ENCODE measurements at regions not wholly inside any gene's neighbourhood (a gene's known extent, or its start where the extent isn't known, plus 50 kb on each side); places are given as distances from the start of the nearest gene placed in this dataset.

DNA sequence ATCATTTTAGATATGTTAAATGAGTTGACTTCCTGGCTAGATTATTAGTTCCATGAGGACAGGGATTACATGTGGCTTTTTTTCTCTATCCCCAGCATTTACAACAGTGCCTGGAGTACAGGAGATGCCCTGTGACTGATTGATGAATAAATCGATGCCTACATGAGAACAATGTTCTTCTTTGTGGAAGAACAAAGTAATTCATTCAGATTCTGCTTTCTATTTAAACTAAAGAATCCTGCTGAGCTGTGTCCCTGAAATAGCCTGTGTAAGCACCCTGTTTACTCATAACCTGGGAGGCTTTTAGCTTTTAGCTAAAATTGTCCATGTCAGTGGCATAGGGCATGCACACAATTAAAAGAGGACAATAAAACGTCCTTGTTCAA lies 125.1 kb upstream of the BTBD3 start:
- DNase-seq (ENCODE audit: low spot score): no peak

GRCh38 chr20:11794525-11794924 lies 123.2 kb upstream of the BTBD3 start:
- no peak for DNase-seq (ENCODE audit: low spot score)

DNA sequence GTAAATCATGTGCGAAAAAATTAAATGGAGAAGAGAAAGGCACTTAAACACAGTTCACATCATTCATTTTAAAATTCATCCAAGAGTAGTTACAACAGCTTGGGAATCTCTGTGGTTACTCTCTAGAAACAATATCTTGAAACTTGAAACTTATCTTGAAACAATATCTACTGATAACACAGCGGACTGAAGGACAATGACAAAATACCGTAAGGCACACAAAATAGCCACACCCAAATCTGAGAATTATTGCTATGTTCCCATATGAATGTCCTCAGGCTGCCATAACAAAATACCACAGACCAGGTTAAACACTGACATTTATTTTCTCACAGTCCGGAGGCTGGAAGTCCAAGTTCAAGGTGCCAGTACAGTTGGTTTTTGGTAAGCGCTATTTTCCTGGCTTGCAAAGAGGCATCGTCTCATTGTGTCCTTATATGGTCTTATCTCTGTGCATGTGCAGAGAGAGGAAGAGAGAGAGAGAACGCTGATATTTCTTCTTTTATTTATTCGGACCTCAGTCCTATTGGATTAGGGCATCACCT lies 122.5 kb upstream of the BTBD3 start:
- no peak for DNase-seq (ENCODE audit: low spot score)

DNA sequence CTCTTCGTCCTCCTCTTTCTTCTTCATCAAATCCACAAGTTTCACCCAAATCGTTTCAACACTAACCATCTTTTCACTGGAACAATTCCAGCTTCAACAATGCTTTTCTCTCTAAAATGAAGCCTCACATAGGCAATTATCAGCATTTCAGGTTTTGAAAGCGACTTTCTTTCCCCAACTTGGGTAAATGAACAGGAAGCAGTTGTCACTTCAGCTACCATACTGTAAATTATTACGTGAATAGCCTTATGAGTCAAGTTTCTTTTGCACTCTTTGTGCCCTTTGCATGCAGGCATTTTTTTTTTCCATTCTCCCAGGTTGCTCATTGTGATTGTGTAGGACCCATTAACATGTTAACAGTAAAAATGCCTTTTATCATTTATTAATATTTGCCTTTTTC lies 121.7 kb upstream of the BTBD3 start:
- no peak for DNase-seq (ENCODE audit: low spot score)

DNA sequence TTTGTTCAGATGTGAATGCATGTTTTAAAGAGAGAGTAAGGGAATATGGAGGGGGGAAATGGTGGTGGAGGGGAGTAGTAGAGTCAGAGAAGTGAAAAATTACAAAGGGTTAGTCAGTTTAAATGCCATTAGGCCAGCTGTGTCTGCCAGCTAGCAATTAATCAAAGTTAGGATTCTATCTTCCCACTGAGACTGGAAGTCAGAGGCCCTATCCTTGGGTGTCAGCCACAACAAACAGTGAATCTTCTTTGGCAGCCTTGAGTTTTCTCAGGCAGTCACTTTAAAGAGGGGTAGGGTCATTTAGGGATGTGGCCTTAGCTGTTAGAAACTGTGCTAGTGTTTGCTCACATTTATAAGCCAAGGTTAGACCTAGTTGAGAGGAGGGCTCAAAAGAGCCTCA lies 120.5 kb upstream of the BTBD3 start:
- no peak for DNase-seq (ENCODE audit: low spot score)

DNA sequence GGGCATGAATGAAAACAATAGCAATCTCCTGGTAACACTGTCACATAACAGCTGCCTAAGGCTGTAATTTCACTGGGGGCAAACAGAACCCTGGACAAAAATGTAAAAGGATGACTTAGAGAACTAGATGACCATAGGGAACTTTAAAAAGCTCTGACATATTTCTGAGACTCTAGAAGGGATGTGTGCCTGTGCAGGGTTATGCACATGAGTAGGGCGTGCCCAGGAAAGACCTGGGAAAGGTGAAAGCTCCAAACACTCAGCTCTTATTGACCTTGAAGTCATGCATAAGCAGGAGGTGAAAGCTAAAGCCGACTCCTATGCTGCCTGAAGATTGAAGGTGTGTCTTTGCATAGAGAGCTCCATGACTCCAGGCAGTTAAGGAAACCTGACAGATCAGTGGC lies 118.4 kb upstream of the BTBD3 start:
- DNase-seq (ENCODE audit: low spot score): no peak

DNA sequence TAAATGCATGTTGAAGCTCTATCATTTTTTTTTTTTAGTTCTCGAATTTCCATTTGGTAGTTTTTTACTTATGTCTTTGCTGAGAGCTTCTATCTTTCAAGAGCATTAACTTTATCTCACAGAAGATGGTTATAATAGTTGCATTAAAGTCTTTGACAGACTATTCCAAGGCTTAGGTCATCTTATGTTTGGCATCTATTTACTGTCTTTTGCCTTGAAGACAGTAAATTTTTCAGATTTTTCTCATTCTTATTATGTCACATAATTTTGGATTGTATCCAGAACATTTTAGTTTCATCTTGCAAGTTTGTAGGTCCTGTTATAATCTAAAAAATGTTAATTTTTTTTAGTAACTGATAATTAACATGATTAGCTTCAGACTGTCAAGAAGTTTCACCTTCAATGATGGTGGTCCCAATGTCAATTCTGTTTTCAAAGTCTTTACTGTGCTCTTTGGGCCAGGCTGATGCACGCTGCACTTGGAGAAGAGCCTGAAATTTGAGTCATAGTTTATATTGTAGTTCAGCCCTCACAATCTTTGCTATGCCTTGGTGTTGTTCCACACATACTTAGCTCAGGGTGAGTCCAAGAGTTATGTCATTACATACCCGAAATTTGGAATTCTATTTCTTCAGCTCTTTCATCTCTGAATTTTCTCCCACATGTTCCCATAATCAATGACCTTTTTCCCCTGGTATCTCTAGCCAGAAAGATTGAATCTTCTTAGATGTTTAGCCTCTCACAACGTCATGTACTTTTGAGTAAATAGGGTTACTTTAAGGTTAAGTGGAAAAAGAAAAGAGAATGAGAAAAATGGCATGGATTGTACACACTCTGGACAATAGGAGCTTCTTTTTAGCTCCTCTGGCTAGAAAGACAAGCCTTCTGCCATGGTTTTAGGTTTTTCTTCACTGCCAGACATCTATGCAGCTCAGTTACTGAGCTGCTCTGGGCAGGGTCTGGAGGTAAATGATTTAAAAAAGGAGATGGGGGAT lies 110.3 kb upstream of the BTBD3 start:
- DNase-seq (ENCODE audit: low spot score): peak; percentile 66

DNA sequence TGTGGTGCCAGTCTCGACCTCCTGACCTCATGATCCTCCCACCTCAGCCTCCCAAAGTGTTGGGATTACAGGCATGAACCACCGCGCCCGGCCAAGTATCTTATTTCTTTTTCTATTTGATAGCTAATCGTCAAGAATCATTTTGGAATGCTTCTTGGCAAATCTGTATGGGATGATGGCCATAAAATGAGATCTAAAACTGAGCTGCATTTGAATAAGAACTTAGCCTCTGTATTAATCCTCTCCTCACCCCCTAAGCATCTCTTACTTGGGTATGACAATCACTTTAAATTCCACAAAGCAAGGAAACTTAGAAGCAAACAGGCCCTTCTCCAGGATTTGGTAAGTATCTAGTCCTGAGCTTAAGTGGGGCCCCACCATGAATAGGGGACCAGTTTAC lies 108.9 kb upstream of the BTBD3 start:
- DNase-seq (ENCODE audit: low spot score): no peak

- peak; percentile 35 for DNase-seq (ENCODE audit: low spot score)
Measured at GRCh38 chr20:11810311-11811083, 107.2 kb upstream of the BTBD3 start.

GRCh38 chr20:11813106-11813890 lies 104.4 kb upstream of the BTBD3 start:
- DNase-seq (ENCODE audit: low spot score): no peak

DNA sequence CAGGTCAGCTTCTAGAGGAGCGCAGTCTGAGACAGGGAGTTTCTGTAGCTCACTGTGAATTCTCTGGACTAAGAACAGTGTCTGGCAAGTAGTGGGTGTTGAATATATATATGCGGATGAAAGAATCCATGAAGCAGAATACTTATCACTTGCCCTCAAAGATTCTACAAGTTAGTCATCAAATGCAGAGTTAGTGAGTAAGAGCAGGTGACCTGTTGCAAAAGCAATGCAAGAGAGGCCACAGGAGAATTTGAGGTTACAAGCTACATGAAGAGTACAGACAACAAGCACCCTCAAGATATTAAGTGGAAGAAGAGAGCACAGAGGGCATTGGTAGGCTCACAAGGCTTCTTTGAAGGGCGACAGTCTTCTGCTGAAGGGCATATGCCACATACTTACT lies 103.4 kb upstream of the BTBD3 start:
- DNase-seq (ENCODE audit: low spot score): peak; percentile 13

- no peak for DNase-seq (ENCODE audit: low spot score)
Measured at GRCh38 chr20:11820838-11821237, 96.9 kb upstream of the BTBD3 start.

DNA sequence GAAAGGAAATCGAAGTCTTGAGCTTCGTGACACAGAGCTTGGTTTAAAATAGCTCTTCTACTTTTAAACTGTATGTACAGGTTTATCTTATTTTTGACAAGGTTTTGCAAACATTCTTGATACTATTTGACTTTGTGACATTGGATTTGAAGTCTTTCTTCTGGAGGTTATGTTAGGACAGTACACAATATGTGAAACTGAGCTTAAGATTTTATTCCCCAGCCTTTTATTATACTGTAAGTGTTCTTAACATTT lies 95.2 kb upstream of the BTBD3 start:
- DNase-seq (ENCODE audit: low spot score): no peak

- no peak for DNase-seq (ENCODE audit: low spot score)
Measured at GRCh38 chr20:11826334-11826733, 91.4 kb upstream of the BTBD3 start.

DNA sequence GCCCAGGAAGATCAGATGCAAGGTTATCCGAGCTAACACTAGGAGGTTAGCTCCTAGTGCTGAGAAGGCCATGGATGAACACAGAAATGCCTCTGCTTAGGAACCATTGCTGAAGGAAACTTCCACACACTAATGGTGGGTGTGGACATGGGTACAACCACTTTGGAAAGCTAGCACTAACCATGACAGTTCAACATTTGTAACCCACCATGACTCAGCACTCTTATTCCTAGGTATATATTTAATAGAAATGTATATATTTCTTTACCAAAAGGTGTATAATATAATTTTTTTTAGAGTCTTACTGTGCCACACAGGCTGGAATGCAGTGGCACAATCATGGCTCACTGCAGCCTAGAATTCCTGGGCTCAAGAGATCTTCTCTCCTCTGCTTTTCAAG lies 85.3 kb upstream of the BTBD3 start:
- no peak for DNase-seq (ENCODE audit: low spot score)

DNA sequence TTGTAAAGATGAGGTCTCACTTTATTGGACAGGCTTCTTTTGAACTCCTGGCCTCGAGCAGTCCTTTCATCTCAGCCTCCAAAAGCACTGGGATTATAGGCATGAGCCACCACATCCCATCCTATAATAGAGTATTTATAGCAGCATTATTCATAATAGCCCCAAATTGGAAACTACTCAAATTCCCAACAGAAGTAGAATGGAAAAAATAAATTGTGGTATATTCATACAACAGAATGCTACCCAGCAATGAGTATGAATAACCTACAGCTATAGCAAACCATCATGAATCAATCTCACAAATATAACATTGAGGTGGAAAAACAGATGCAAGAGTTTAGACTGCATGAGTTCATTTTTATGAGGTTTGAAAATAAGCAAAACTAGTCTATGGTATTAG lies 84.8 kb upstream of the BTBD3 start:
- DNase-seq (ENCODE audit: low spot score): no peak

- no peak for DNase-seq (ENCODE audit: low spot score)
Measured at GRCh38 chr20:11833825-11834224, 83.9 kb upstream of the BTBD3 start.

- DNase-seq (ENCODE audit: low spot score): no peak
Measured at GRCh38 chr20:11838076-11838636, 79.5 kb upstream of the BTBD3 start.

DNA sequence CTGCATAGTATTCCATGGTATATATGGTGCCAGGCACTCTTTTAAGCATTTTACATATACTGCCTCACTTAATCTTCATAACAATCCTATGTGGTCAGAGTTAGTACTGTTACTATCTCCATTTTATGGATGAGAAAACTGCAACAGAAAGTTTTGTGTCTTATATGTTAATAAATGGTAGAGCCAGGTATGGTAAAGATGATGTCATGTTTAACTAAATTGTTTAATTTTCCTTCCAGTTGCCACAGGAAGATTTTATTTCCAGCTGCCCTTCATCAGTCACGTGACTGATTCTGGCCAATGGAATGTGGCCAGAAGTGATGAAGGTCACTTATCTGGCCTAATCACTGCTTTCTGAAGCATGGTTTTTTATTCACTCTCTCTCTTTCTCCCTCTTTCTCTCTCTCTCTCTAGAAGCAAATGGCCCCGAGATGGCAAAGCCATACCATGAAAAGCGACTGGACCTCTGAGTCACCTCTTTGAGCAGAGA lies 75.7 kb upstream of the BTBD3 start:
- no peak for DNase-seq (ENCODE audit: low spot score)

- DNase-seq (ENCODE audit: low spot score): no peak
Measured at GRCh38 chr20:11843289-11843688, 74.4 kb upstream of the BTBD3 start.

DNA sequence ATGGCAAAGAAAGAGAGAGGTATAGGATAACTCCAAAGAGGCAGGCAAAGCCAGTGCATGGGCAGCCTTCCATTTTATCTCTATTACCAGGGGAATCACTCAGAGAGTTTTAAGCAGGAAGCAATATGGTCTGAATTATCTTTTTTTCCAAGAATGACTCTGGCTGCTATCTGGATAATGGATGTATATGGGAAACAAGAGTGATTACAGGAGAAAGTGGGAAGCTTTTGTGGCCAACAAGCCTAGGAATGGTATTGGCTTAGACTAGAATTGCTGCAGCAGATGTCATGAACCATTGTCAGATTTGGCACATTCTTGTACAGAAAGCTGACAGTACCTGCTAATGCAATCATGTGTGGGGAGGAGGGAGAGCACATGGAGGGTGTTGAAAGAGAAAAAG lies 73.0 kb upstream of the BTBD3 start:
- DNase-seq (ENCODE audit: low spot score): no peak

- no peak for DNase-seq (ENCODE audit: low spot score)
Measured at GRCh38 chr20:11845340-11845739, 72.4 kb upstream of the BTBD3 start.

Data from hepatic stellate cell (primary cell).